ENCODE measurements at regions not wholly inside any gene's neighbourhood (a gene's known extent, or its start where the extent isn't known, plus 50 kb on each side); places are given as distances from the start of the nearest gene placed in this dataset.

DNA sequence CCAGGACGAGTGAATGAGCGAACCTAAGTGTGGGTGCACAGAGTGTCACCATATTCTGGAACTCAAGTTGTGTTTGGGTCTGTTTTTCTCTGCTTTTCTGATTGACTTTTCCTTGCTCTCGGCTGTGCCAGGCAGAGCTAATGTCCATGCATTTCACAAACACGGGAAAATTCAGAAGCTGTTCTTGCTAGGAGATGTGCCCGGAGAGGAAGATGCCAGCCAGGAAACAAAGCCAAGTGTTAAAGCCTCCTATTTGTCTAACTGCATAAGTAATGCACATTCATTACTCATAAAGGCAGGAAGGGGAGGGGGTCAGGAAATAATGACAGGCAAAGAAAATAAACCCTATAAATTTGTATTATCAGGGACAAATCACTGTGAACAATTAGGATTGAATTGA is 250.4 kb upstream of the SFSWAP start:
- H3K36me3 ChIP-seq: no peaks in the 10 kb centered on the region
- no peak for TF ChIP-seq CTCF (IDR thresholded peaks at IDR 0.05)
- TF ChIP-seq POLR2A (IDR thresholded peaks at IDR 0.05): no peak
- H3K27ac ChIP-seq: no peak overlapping the region
- DNase-seq: no peak
- no peak overlapping the region for H3K4me3 ChIP-seq
- no peaks in the 10 kb centered on the region for H3K27me3 ChIP-seq
- no peaks in the 10 kb centered on the region for H3K4me1 ChIP-seq
- intact Hi-C loops (cut with DNase I; ENCODE audit: low total_unique reads): no loop called here
- no peaks in the 10 kb centered on the region for H3K9me3 ChIP-seq

GRCh38 chr12:131461096-131461495 is 249.8 kb upstream of the SFSWAP start:
- TF ChIP-seq CTCF (IDR thresholded peaks at IDR 0.05): no peak
- TF ChIP-seq POLR2A (IDR thresholded peaks at IDR 0.05): no peak
- H3K27me3 ChIP-seq: no peaks in the 10 kb centered on the region
- no peaks in the 10 kb centered on the region for H3K36me3 ChIP-seq
- no peak for DNase-seq
- intact Hi-C loops (cut with DNase I; ENCODE audit: low total_unique reads): no loop called here
- no peak overlapping the region for H3K4me3 ChIP-seq
- no peaks in the 10 kb centered on the region for H3K4me1 ChIP-seq
- no peaks in the 10 kb centered on the region for H3K9me3 ChIP-seq
- no peak overlapping the region for H3K27ac ChIP-seq

- intact Hi-C loops (cut with DNase I; ENCODE audit: low total_unique reads): no loop called here
- no peaks in the 10 kb centered on the region for H3K27me3 ChIP-seq
- H3K27ac ChIP-seq: no peak overlapping the region
- H3K4me3 ChIP-seq: no peak overlapping the region
- no peaks in the 10 kb centered on the region for H3K36me3 ChIP-seq
- H3K4me1 ChIP-seq: no peaks in the 10 kb centered on the region
- no peak for TF ChIP-seq POLR2A (IDR thresholded peaks at IDR 0.05)
- TF ChIP-seq CTCF (IDR thresholded peaks at IDR 0.05): no peak
- DNase-seq: no peak
- no peaks in the 10 kb centered on the region for H3K9me3 ChIP-seq
Observed at GRCh38 chr12:131463174-131463573, 247.7 kb upstream of the SFSWAP start.

DNA sequence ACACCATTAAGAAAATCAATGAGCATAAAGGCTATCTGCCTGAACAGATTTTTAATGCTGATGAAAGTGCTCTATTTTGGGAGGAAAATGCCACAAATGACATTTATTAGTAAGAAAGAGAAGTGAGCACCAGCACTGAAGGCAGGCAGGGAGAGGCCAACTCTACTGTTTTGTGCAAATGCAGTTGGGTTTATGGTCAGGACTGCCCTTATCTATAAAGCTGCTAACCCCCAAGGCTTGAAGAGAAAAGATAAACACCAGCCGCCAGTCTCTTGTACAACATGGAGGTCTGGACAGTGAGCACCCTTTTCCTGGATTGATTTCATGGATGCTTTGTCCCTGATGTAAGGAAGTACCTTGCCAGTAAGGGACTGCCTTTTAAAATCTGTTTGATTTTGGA is 246.8 kb upstream of the SFSWAP start:
- Histone ChIP-seq H3K4me1 (no peaks in the 10 kb centered on the region), H3K27ac (no peak overlapping the region), H3K36me3 (no peaks in the 10 kb centered on the region), H3K9me3 (no peaks in the 10 kb centered on the region), H3K4me3 (no peak overlapping the region), H3K27me3 (no peaks in the 10 kb centered on the region)
- intact Hi-C loops (cut with DNase I; ENCODE audit: low total_unique reads): no loop called here
- no peak for DNase-seq
- TF ChIP-seq POLR2A (IDR thresholded peaks at IDR 0.05) (no peak), CTCF (IDR thresholded peaks at IDR 0.05) (no peak)

DNA sequence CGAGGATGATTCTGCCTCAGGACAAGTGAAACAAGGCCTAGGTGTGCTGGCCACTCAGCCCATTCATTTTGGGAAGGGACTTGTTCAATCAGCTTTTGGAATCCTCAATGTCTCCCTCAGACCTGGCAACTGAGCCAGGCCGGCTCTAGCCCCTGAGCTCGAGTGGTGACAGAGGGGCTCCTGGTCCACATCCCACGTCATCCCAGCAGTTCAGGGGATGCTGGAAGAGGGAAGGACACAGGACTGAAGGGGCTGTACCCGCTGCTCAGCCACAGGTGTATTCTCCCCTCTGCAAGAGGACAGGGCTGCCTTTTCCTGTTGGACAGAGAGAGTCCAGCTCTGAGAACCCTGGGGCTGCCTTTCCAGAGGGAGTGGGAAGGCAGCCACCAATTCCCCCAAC is 244.6 kb upstream of the SFSWAP start:
- intact Hi-C loops (cut with DNase I; ENCODE audit: low total_unique reads): no loop called here
- H3K27ac ChIP-seq: no peak overlapping the region
- no peak for DNase-seq

More for the DNA sequence above, 244.6 kb upstream of the SFSWAP start:
- Histone ChIP-seq H3K36me3 (no peaks in the 10 kb centered on the region), H3K4me1 (no peaks in the 10 kb centered on the region), H3K27me3 (no peaks in the 10 kb centered on the region), H3K4me3 (no peak overlapping the region), H3K9me3 (no peaks in the 10 kb centered on the region)
- TF ChIP-seq POLR2A (IDR thresholded peaks at IDR 0.05): no peak
- TF ChIP-seq CTCF (IDR thresholded peaks at IDR 0.05): no peak

All from uterus (tissue), 3 donors.